GM12878 (cell line): ENCODE measurements at regions not wholly inside any gene's neighbourhood (a gene's known extent, or its start where the extent isn't known, plus 50 kb on each side); places are given as distances from the start of the nearest gene placed in this dataset.

Experiments
- ATAC-seq: fragments of 200-7000 bp; cut with Tn5 transposase; 3 replicates; pipeline ENCODE4 v1.9.1; 2020; ENCODE audit warnings: mild to moderate bottlenecking, moderate library complexity
- BruUV-seq: library from RNA; stranded (reverse); fragments of 400-500 nt; replicated peaks from 2 replicates; lab custom pipeline; 2021; lab: Mats Ljungman, UMichigan
- CTCF ChIA-PET: fragments of 300-600 bp; sonication (Branson Sonifier 250); formaldehyde crosslinking; extraction: SDS; loops from one replicate; lab custom pipeline; 2021; ENCODE audit warnings: inconsistent platforms; lab: Yijun Ruan, JAX
- POLR2A ChIA-PET: fragments of 350-600 bp; formaldehyde crosslinking; extraction: SDS; loops from one replicate; lab custom pipeline; 2021; ENCODE audit warnings: inconsistent platforms; lab: Charles Lee
- RAD21 ChIA-PET: fragments of 300-600 bp; sonication (Branson Sonifier 250); formaldehyde crosslinking; loops from one replicate; lab custom pipeline; 2023; ENCODE audit warnings: antibody characterized with exemption; ENCODE audit not compliant: unreplicated experiment; lab: Charles Lee
- SMC1A ChIA-PET: fragments of 300-600 bp; sonication (Branson Sonifier 250); formaldehyde crosslinking; loops from one replicate; lab custom pipeline; 2023; ENCODE audit not compliant: unreplicated experiment, uncharacterized antibody; lab: Charles Lee
- DNase-seq: peaks from one replicate; pipeline ENCODE4 v3.0.0-alpha.2; 2011; ENCODE audit warnings: low read depth, low spot score
- FAIRE-seq: peaks from 3 replicates; lab custom pipeline; 2011; peaks lifted over from hg19 to GRCh38; lab: Jason Lieb, UNC
- H2AFZ ChIP-seq: 2 replicates; pipeline ENCODE4 v1.6.0; 2011; ENCODE audit warnings: low read depth, low read length, control low read depth; ENCODE audit not compliant: control insufficient read depth
- H3K27ac ChIP-seq: 2 replicates; pipeline ENCODE4 v1.5.1; 2011; ENCODE audit warnings: control low read depth; ENCODE audit not compliant: control insufficient read depth, insufficient read depth
- H3K27me3 ChIP-seq, 2 experiments: replicated peaks in 1 of 2; 2 replicates each; pipeline versions ENCODE4 v1.6.0 to v1.6.1; 2011; ENCODE audit warnings: low read length in 1 of 2; ENCODE audit not compliant: control insufficient read depth in 2 of 2, insufficient read depth in 2 of 2
- H3K36me3 ChIP-seq, 2 experiments: 2 replicates each; pipeline ENCODE4 v1.5.1; 2011; ENCODE audit warnings: low read length in 1 of 2; ENCODE audit not compliant: control insufficient read depth in 2 of 2, insufficient read depth in 2 of 2
- H3K4me1 ChIP-seq: 2 replicates; pipeline ENCODE4 v1.6.1; 2011; ENCODE audit warnings: mild to moderate bottlenecking, low read length, moderate library complexity, mixed read lengths; ENCODE audit not compliant: control insufficient read depth, insufficient read depth
- H3K4me2 ChIP-seq: 2 replicates; pipeline ENCODE4 v1.6.0; 2011; ENCODE audit warnings: control low read depth; ENCODE audit not compliant: control insufficient read depth, insufficient read depth
- H3K4me3 ChIP-seq: fragments of 200-600 bp; sonication (generic); 2 replicates; pipeline ENCODE4 v1.5.1; 2016
- H3K79me2 ChIP-seq: 2 replicates; pipeline ENCODE4 v1.6.0; 2011; ENCODE audit warnings: low read length; ENCODE audit not compliant: control insufficient read depth, insufficient read depth
- H3K9ac ChIP-seq: 2 replicates; pipeline ENCODE4 v1.8.0; 2011; ENCODE audit warnings: low read length, control low read depth, mixed read lengths; ENCODE audit not compliant: control insufficient read depth, insufficient read depth
- H3K9me3 ChIP-seq: replicated peaks from 3 replicates; pipeline ENCODE4 v1.5.1; 2011; ENCODE audit warnings: mild to moderate bottlenecking, low read length; ENCODE audit not compliant: control insufficient read depth, insufficient read depth
- H4K20me1 ChIP-seq: 2 replicates; pipeline ENCODE4 v1.6.0; 2011; ENCODE audit not compliant: control insufficient read depth, insufficient read depth
- CBFB ChIP-seq: IDR thresholded peaks from 2 replicates; pipeline ENCODE4 v1.6.1; 2016; ENCODE audit warnings: antibody characterized with exemption, low read depth
- CBX3 ChIP-seq: fragments of 200-600 bp; sonication (generic); IDR thresholded peaks from 2 replicates; pipeline ENCODE4 v1.6.1; 2016; ENCODE audit warnings: low read depth, borderline replicate concordance
- JUND ChIP-seq: IDR thresholded peaks from 2 replicates; pipeline ENCODE4 v1.6.1; 2012; ENCODE audit warnings: low read depth, mild to moderate bottlenecking, low read length, improper control_type of control experiment, moderate library complexity
- MYC ChIP-seq: IDR thresholded peaks from 2 replicates; pipeline ENCODE4 v1.6.1; 2011; ENCODE audit warnings: mild to moderate bottlenecking, low read length, moderate library complexity, inconsistent platforms; ENCODE audit not compliant: insufficient read depth, insufficient replicate concordance, insufficient read length, severe bottlenecking
- NR2F1 ChIP-seq: fragments of 450-650 bp; conservative IDR thresholded peaks from 2 replicates; pipeline ENCODE4 v1.6.1; 2017; ENCODE audit warnings: mild to moderate bottlenecking
- POLR2A ChIP-seq: IDR thresholded peaks from 2 replicates; pipeline ENCODE4 v1.6.1; 2011; ENCODE audit warnings: low read depth, mild to moderate bottlenecking, low read length
- RBBP5 ChIP-seq: fragments of 200-600 bp; sonication (generic); conservative IDR thresholded peaks from 2 replicates; pipeline ENCODE4 v1.6.1; 2016
- SIX5 ChIP-seq: IDR thresholded peaks from 2 replicates; pipeline ENCODE4 v1.6.1; 2011; ENCODE audit warnings: mild to moderate bottlenecking, low read depth, low read length, moderate library complexity; ENCODE audit not compliant: severe bottlenecking
- SP1 ChIP-seq: IDR thresholded peaks from one replicate; pipeline ENCODE4 v1.6.1; 2011; ENCODE audit warnings: low read depth, low read length
- TCF3 ChIP-seq: IDR thresholded peaks from 2 replicates; pipeline ENCODE4 v1.6.1; 2012; ENCODE audit warnings: low read depth, mild to moderate bottlenecking, low read length, borderline replicate concordance; ENCODE audit not compliant: insufficient read depth
- YBX1 ChIP-seq: fragments of 450-650 bp; IDR thresholded peaks from 2 replicates; pipeline ENCODE4 v1.6.1; 2016; ENCODE audit warnings: antibody characterized with exemption
- ZBED1 ChIP-seq: IDR thresholded peaks from 2 replicates; pipeline ENCODE4 v1.6.1; 2016; ENCODE audit warnings: borderline replicate concordance
- WGBS: methylation state at CpG from one replicate; pipeline ENCODE4 v1.1.6; 2016; ENCODE audit warnings: low lambda C conversion rate; ENCODE audit not compliant: insufficient replicate concordance, insufficient coverage; ENCODE audit errors: missing lambda C conversion rate; 5-methylcytosine and 5-hydroxymethylcytosine counted together
- in situ Hi-C: fragments of 300-500 bp; cut with MboI; formaldehyde crosslinking; loops from 9 replicates; pipeline ENCODE4 v1.14.3; 2018; ENCODE audit warnings: mixed read lengths
- intact Hi-C: fragments of 100-400 bp; cut with micrococcal nuclease; formaldehyde crosslinking; loops from one replicate; pipeline ENCODE4 v1.14.2; 2022; ENCODE audit not compliant: unreplicated experiment
- TF ChIP-seq, protein P1 (sequence below): IDR thresholded peaks from 2 replicates; pipeline ENCODE4 v1.6.1; 2012; ENCODE audit warnings: low read length, inconsistent platforms
- TF ChIP-seq, protein P2 (sequence below): fragments of 450-650 bp; IDR thresholded peaks from 2 replicates; pipeline ENCODE4 v1.6.1; 2016; ENCODE audit warnings: mild to moderate bottlenecking
- TF ChIP-seq, protein P3 (sequence below): fragments of 450-650 bp; IDR thresholded peaks from 2 replicates; pipeline ENCODE4 v1.6.1; 2017; ENCODE audit warnings: mild to moderate bottlenecking, moderate library complexity
- TF ChIP-seq, protein P4 (sequence below): fragments of 450-650 bp; IDR thresholded peaks from 2 replicates; pipeline ENCODE4 v1.6.1; 2017; ENCODE audit warnings: mild to moderate bottlenecking
- TF ChIP-seq, protein P5 (sequence below): IDR thresholded peaks from 2 replicates; pipeline ENCODE4 v1.6.1; 2012; ENCODE audit warnings: low read depth, low read length, improper control_type of control experiment

DNA sequence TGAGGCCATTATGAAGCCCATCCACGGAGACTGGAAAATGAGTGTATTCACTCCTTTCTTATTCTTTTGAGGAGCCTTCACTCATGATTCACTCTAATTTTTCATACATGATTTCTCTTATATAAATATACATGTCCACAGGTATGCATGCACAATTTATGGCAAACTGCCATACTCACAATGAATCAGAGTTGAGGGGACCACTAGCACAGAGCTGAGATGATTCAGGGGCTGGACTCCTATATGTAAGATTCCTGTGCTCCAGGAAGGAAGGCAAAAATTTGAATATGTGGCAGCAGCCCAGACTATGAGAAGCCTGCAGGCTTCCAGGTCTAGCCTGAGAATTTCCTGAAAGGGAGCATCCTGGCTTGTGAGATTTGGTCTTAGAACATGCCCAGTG is 484.6 kb downstream of the PRELID2 start:
- CTCF ChIA-PET = no interaction called here
- POLR2A ChIA-PET = no interaction called here
- Histone ChIP-seq H3K4me2 (no peak overlapping the region), H3K79me2 (no peaks in the 10 kb centered on the region), H4K20me1 (no peaks in the 10 kb centered on the region), H3K27ac (no peak overlapping the region), H3K9me3 (no peaks in the 10 kb centered on the region), H3K36me3 (no peaks in the 10 kb centered on the region), H2AFZ (no peak overlapping the region), H3K4me1 (no peaks in the 10 kb centered on the region), H3K4me3 (no peak overlapping the region), H3K9ac (no peak overlapping the region), H3K27me3 (no peaks in the 10 kb centered on the region)
- DNase-seq (no peak), FAIRE-seq (no peak), ATAC-seq (no peak)
- RAD21 ChIA-PET = no interaction called here
- in situ Hi-C loops = no loop called here
- SMC1A ChIA-PET = interaction anchor here (1.0 kb wide), 1 partner anchor 10 kb away, joined by 3 read pairs; no protein-coding TSS in a partner anchor
- intact Hi-C loops = no loop called here
- BruUV-seq = no TSS peak
- TF ChIP-seq CBFB (no peak), ZBED1 (no peak), CBX3 (no peak), MYC (no peak), RBBP5 (no peak), JUND (no peak), TCF3 (no peak), POLR2A (no peak), NR2F1 (no peak), YBX1 (no peak), SP1 (no peak), SIX5 (no peak)
- TF ChIP-seq, protein P1, sequence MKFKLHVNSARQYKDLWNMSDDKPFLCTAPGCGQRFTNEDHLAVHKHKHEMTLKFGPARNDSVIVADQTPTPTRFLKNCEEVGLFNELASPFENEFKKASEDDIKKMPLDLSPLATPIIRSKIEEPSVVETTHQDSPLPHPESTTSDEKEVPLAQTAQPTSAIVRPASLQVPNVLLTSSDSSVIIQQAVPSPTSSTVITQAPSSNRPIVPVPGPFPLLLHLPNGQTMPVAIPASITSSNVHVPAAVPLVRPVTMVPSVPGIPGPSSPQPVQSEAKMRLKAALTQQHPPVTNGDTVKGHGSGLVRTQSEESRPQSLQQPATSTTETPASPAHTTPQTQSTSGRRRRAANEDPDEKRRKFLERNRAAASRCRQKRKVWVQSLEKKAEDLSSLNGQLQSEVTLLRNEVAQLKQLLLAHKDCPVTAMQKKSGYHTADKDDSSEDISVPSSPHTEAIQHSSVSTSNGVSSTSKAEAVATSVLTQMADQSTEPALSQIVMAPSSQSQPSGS = no peak
- TF ChIP-seq, protein P2, sequence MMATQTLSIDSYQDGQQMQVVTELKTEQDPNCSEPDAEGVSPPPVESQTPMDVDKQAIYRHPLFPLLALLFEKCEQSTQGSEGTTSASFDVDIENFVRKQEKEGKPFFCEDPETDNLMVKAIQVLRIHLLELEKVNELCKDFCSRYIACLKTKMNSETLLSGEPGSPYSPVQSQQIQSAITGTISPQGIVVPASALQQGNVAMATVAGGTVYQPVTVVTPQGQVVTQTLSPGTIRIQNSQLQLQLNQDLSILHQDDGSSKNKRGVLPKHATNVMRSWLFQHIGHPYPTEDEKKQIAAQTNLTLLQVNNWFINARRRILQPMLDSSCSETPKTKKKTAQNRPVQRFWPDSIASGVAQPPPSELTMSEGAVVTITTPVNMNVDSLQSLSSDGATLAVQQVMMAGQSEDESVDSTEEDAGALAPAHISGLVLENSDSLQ = no peak
- TF ChIP-seq, protein P3, sequence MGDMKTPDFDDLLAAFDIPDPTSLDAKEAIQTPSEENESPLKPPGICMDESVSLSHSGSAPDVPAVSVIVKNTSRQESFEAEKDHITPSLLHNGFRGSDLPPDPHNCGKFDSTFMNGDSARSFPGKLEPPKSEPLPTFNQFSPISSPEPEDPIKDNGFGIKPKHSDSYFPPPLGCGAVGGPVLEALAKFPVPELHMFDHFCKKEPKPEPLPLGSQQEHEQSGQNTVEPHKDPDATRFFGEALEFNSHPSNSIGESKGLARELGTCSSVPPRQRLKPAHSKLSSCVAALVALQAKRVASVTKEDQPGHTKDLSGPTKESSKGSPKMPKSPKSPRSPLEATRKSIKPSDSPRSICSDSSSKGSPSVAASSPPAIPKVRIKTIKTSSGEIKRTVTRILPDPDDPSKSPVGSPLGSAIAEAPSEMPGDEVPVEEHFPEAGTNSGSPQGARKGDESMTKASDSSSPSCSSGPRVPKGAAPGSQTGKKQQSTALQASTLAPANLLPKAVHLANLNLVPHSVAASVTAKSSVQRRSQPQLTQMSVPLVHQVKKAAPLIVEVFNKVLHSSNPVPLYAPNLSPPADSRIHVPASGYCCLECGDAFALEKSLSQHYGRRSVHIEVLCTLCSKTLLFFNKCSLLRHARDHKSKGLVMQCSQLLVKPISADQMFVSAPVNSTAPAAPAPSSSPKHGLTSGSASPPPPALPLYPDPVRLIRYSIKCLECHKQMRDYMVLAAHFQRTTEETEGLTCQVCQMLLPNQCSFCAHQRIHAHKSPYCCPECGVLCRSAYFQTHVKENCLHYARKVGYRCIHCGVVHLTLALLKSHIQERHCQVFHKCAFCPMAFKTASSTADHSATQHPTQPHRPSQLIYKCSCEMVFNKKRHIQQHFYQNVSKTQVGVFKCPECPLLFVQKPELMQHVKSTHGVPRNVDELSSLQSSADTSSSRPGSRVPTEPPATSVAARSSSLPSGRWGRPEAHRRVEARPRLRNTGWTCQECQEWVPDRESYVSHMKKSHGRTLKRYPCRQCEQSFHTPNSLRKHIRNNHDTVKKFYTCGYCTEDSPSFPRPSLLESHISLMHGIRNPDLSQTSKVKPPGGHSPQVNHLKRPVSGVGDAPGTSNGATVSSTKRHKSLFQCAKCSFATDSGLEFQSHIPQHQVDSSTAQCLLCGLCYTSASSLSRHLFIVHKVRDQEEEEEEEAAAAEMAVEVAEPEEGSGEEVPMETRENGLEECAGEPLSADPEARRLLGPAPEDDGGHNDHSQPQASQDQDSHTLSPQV = no peak
- TF ChIP-seq, protein P4, sequence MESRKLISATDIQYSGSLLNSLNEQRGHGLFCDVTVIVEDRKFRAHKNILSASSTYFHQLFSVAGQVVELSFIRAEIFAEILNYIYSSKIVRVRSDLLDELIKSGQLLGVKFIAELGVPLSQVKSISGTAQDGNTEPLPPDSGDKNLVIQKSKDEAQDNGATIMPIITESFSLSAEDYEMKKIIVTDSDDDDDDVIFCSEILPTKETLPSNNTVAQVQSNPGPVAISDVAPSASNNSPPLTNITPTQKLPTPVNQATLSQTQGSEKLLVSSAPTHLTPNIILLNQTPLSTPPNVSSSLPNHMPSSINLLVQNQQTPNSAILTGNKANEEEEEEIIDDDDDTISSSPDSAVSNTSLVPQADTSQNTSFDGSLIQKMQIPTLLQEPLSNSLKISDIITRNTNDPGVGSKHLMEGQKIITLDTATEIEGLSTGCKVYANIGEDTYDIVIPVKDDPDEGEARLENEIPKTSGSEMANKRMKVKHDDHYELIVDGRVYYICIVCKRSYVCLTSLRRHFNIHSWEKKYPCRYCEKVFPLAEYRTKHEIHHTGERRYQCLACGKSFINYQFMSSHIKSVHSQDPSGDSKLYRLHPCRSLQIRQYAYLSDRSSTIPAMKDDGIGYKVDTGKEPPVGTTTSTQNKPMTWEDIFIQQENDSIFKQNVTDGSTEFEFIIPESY = no peak
- TF ChIP-seq, protein P5, sequence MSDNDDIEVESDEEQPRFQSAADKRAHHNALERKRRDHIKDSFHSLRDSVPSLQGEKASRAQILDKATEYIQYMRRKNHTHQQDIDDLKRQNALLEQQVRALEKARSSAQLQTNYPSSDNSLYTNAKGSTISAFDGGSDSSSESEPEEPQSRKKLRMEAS = no peak
- TF ChIP-seq, all 136 proteins: peak for 0
- 0% methylated on average over 1 of the region's 1 CpG for WGBS
